Parathyroid adenoma (tissue), 2 donors: ENCODE measurements at regions not wholly inside any gene's neighbourhood (a gene's known extent, or its start where the extent isn't known, plus 50 kb on each side); places are given as distances from the start of the nearest gene placed in this dataset.
A peak's percentile ranks its signal among the peaks of the same experiment; 100 is the strongest.
"Not testable (repeated sequence)": the region's sequence is repeated elsewhere in the genome, so short reads cannot be mapped to it uniquely, and the experiment has no call there.

Source experiments
- H2AFZ ChIP-seq: fragments of 300-600 bp; sonication (generic); one replicate; pipeline ENCODE4 v1.7.0; 2017; ENCODE audit warnings: antibody characterized with exemption, mild to moderate bottlenecking
- H3K27ac ChIP-seq: fragments of 300-600 bp; sonication (generic); one replicate; pipeline ENCODE4 v1.7.0; 2017
- H3K27me3 ChIP-seq: fragments of 300-600 bp; sonication (generic); one replicate; pipeline ENCODE4 v1.7.0; 2017; ENCODE audit warnings: low read length; ENCODE audit not compliant: control insufficient read depth, insufficient read depth
- H3K36me3 ChIP-seq: fragments of 300-600 bp; sonication (generic); one replicate; pipeline ENCODE4 v1.7.0; 2017; ENCODE audit warnings: low read length; ENCODE audit not compliant: control insufficient read depth, insufficient read depth
- H3K4me1 ChIP-seq: fragments of 300-600 bp; sonication (generic); one replicate; pipeline ENCODE4 v1.7.0; 2017; ENCODE audit warnings: control low read depth
- H3K4me2 ChIP-seq: fragments of 300-600 bp; sonication (generic); one replicate; pipeline ENCODE4 v1.7.0; 2017; ENCODE audit warnings: low read length
- H3K4me3 ChIP-seq: fragments of 300-600 bp; sonication (generic); one replicate; pipeline ENCODE4 v1.7.0; 2017; ENCODE audit warnings: low read depth, low read length
- H3K79me2 ChIP-seq: fragments of 300-600 bp; sonication (generic); one replicate; pipeline ENCODE4 v1.7.0; 2017; ENCODE audit warnings: control low read depth
- H3K9ac ChIP-seq: fragments of 300-600 bp; sonication (generic); one replicate; pipeline ENCODE4 v1.7.0; 2017; ENCODE audit warnings: mild to moderate bottlenecking
- H3K9me3 ChIP-seq: fragments of 300-600 bp; sonication (generic); one replicate; pipeline ENCODE4 v1.7.0; 2017; ENCODE audit warnings: low read length; ENCODE audit not compliant: control insufficient read depth
- CTCF ChIP-seq: fragments of 300-600 bp; sonication (generic); IDR thresholded peaks from one replicate; pipeline ENCODE4 v1.7.0; 2017; ENCODE audit warnings: antibody characterized with exemption, mild to moderate bottlenecking
- donor health status: primary hyperparathyroidism.

DNA sequence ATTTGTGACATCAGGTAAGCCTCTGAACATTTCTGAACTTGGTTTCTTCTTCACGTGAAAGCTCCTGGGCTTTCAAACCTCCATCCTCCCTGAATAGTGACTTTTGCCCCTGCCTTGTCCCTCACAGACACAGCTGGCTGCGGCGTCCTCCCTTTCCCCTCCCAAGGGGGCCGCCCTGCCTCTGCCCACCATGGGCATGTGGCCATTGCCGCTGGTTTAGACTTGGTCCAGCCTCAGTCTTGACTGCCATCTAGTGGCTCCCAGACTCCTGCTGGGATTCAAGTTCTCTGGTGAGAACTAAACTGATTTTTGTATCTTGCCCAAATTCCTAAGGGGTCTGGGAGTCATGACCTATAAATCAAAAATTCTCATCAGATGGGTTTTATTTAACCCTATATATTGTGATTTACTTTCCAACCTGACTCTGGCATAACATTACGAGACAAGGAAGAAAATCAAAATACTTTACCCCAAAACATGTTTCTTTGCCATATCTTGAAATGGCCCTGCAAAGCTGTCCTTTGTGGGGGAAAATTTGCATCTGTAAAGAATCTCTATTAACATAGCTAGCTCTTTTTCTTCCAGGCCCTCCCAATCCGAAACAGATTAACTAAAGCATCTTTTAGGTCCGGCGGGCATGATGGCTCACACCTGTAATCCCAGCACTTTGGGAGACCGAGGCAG, 73.9 kb upstream of the SEC14L1 start:
- not testable (repeated sequence) for H3K9ac ChIP-seq, H3K27me3 ChIP-seq, H3K9me3 ChIP-seq, H3K4me3 ChIP-seq, H3K4me2 ChIP-seq, H3K4me1 ChIP-seq, H3K36me3 ChIP-seq, H3K79me2 ChIP-seq, H3K27ac ChIP-seq
- TF ChIP-seq CTCF = peak; percentile 85
- H2AFZ ChIP-seq = peak overlapping the region; percentile 40

DNA sequence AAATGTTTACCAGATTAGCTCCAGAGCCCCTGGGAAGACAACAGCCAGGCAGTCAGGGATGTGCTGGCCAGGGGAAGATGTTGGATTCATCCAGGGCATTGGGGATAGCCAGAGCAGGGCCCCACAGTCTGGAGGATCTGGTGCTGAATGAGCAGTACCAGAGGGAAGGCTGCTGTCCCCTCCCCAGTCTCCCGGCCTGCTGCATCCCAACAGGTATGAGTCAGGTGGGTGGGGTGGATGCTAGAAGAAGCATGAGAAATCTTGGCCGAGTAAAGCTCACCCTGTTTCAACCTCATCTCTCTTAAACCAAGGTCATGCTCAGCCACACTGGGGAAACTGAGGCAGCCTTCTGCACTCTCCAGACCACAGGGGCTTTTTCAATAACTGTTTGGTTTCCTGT, 71.9 kb upstream of the SEC14L1 start:
- no peaks in the 10 kb centered on the region for H3K36me3 ChIP-seq
- no peaks in the 10 kb centered on the region for H3K9me3 ChIP-seq
- no peak overlapping the region for H3K4me2 ChIP-seq
- no peak for TF ChIP-seq CTCF
- H3K27ac ChIP-seq = no peak overlapping the region
- no peak overlapping the region for H3K9ac ChIP-seq
- H3K4me1 ChIP-seq = no peaks in the 10 kb centered on the region
- no peaks in the 10 kb centered on the region for H3K27me3 ChIP-seq
- H3K4me3 ChIP-seq = no peak overlapping the region
- no peaks in the 10 kb centered on the region for H3K79me2 ChIP-seq
- no peak overlapping the region for H2AFZ ChIP-seq

DNA sequence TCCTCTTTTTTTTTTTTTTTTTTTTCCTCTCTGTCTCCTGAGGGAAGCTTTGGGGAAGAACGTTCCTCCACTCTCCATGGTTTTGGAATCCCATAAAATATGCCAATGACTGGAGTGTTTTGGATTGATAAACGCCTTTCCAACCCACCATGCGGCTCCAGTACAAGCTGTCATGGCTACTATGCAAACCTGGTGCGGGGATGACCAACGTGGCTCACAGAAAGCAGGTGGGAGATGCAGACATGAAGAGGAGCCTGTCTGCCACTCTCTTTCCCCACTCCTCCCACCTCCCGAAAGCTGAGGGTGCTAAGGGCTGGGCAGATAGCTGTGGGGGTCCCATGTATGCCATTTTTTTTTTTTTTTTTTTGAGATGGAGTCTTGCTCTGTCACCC, 69.9 kb upstream of the SEC14L1 start:
- Histone ChIP-seq H3K9me3 (no peaks in the 10 kb centered on the region), H3K4me2 (no peak overlapping the region), H3K9ac (no peak overlapping the region), H3K79me2 (no peaks in the 10 kb centered on the region), H3K4me1 (no peaks in the 10 kb centered on the region), H3K27me3 (no peaks in the 10 kb centered on the region), H2AFZ (no peak overlapping the region), H3K27ac (no peak overlapping the region), H3K4me3 (no peak overlapping the region), H3K36me3 (no peaks in the 10 kb centered on the region)
- TF ChIP-seq CTCF = no peak

DNA sequence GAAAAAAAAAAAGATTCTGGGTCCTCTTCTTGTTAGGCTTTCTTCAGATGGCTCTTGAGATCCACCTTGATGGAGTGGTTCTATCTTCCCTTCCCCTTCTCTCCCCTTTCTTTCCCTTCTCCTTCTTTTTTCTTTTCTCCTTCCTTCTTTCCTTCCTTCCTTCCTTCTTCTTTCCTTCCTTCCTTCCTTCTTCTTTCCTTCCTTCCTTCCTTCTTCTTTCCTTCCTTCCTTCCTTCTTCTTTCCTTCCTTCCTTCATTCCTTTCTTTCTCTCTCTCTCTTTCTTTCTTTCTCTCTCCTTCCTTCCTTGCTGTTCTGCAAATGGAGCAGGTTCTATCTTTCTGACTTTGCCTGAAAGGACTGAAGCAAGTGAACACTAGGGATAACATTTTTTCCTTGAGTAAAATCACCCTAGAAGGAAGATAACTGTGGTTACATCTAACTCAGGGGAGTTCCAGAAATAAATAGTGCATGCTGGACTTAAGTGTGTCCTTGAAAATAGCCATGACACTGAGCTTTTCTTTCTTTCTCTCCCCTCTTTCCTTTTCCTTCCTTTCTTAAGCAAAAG, 68.8 kb upstream of the SEC14L1 start:
- Histone ChIP-seq H3K27me3 (no peaks in the 10 kb centered on the region), H3K27ac (no peak overlapping the region), H2AFZ (no peak overlapping the region), H3K79me2 (no peaks in the 10 kb centered on the region), H3K4me3 (no peak overlapping the region), H3K4me2 (no peak overlapping the region), H3K36me3 (no peaks in the 10 kb centered on the region), H3K4me1 (no peaks in the 10 kb centered on the region), H3K9ac (no peak overlapping the region), H3K9me3 (no peaks in the 10 kb centered on the region)
- TF ChIP-seq CTCF = no peak

GRCh38 chr17:77072670-77073069, 68.1 kb upstream of the SEC14L1 start:
- Histone ChIP-seq H3K27ac (no peak overlapping the region), H2AFZ (no peak overlapping the region), H3K9me3 (no peaks in the 10 kb centered on the region), H3K79me2 (no peaks in the 10 kb centered on the region), H3K27me3 (no peaks in the 10 kb centered on the region), H3K9ac (no peak overlapping the region), H3K4me3 (no peak overlapping the region), H3K4me1 (no peaks in the 10 kb centered on the region), H3K4me2 (no peak overlapping the region), H3K36me3 (no peaks in the 10 kb centered on the region)
- no peak for TF ChIP-seq CTCF
